Liver (tissue), 3 donors: ENCODE measurements at regions not wholly inside any gene's neighbourhood (a gene's known extent, or its start where the extent isn't known, plus 50 kb on each side); places are given as distances from the start of the nearest gene placed in this dataset.

Experiments
- ATF3 ChIP-seq: IDR thresholded peaks from 2 replicates; pipeline ENCODE4 v1.6.1; 2016; ENCODE audit warnings: antibody characterized with exemption
- EGR1 ChIP-seq, 2 donors: IDR thresholded peaks; 2 replicates each; pipeline ENCODE4 v1.6.1; 2016 to 2018; ENCODE audit warnings: antibody characterized with exemption in 2 of 2, low read depth in 2 of 2
- GABPA ChIP-seq, 2 donors: IDR thresholded peaks in 1 of 2; conservative IDR thresholded peaks in 1 of 2; 2 replicates each; pipeline ENCODE4 v1.6.1; 2016; ENCODE audit warnings: antibody characterized with exemption in 2 of 2, mild to moderate bottlenecking in 1 of 2, moderate library complexity in 1 of 2
- HNF4A ChIP-seq, 2 donors: conservative IDR thresholded peaks; 2 replicates each; pipeline ENCODE4 v1.6.1; 2016; ENCODE audit warnings: antibody characterized with exemption in 2 of 2, mild to moderate bottlenecking in 2 of 2
- HNF4G ChIP-seq: IDR thresholded peaks from 2 replicates; pipeline ENCODE4 v1.6.1; 2016; ENCODE audit warnings: antibody characterized with exemption
- JUND ChIP-seq, 2 donors: IDR thresholded peaks; 2 replicates each; pipeline ENCODE4 v1.6.1; 2016; ENCODE audit warnings: antibody characterized with exemption in 2 of 2
- RAD21 ChIP-seq, 2 donors: IDR thresholded peaks; 2 replicates each; pipeline ENCODE4 v1.6.1; 2016; ENCODE audit warnings: antibody characterized with exemption in 2 of 2, mild to moderate bottlenecking in 2 of 2
- REST ChIP-seq: IDR thresholded peaks from 2 replicates; pipeline ENCODE4 v1.6.1; 2016; ENCODE audit warnings: antibody characterized with exemption, mild to moderate bottlenecking
- SP1 ChIP-seq: IDR thresholded peaks from 2 replicates; pipeline ENCODE4 v1.6.1; 2018; ENCODE audit warnings: antibody characterized with exemption, mild to moderate bottlenecking
- YY1 ChIP-seq: IDR thresholded peaks from 2 replicates; pipeline ENCODE4 v1.6.1; 2016; ENCODE audit warnings: antibody characterized with exemption, mild to moderate bottlenecking
- TF ChIP-seq, protein P1 (sequence below): fragments of 150-350 bp; IDR thresholded peaks from 2 replicates; pipeline ENCODE4 v1.5.1; 2017; ENCODE audit warnings: improper control_type of control experiment, low read depth, low read length; ENCODE audit not compliant: missing input control
- TF ChIP-seq, protein P2 (sequence below): IDR thresholded peaks from 2 replicates; pipeline ENCODE4 v1.6.1; 2016; ENCODE audit warnings: antibody characterized with exemption
- donor health status: healthy.
- donor health status: healthy.

DNA sequence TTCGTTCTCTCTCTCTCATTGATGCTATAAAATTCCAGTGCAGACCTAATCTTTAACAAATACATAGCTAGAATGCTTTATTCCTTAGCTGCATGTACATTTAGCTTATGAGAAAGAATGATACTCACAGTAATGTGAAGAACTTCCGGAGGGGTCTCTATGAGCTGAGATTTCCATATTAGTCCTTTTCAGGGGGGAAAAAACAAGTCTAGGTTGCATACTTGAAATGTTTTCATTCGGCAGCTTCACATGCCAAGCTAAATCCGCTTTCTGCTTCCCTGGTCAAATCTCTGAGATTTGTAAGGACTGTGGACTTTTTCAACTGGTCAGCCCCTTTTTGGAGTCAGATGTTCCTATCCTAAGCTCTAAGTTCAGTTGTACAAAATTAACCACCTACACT is 111.5 kb upstream of the COL8A1 start:
- TF ChIP-seq, protein P1, sequence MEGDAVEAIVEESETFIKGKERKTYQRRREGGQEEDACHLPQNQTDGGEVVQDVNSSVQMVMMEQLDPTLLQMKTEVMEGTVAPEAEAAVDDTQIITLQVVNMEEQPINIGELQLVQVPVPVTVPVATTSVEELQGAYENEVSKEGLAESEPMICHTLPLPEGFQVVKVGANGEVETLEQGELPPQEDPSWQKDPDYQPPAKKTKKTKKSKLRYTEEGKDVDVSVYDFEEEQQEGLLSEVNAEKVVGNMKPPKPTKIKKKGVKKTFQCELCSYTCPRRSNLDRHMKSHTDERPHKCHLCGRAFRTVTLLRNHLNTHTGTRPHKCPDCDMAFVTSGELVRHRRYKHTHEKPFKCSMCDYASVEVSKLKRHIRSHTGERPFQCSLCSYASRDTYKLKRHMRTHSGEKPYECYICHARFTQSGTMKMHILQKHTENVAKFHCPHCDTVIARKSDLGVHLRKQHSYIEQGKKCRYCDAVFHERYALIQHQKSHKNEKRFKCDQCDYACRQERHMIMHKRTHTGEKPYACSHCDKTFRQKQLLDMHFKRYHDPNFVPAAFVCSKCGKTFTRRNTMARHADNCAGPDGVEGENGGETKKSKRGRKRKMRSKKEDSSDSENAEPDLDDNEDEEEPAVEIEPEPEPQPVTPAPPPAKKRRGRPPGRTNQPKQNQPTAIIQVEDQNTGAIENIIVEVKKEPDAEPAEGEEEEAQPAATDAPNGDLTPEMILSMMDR = no peak
- TF ChIP-seq, protein P2, sequence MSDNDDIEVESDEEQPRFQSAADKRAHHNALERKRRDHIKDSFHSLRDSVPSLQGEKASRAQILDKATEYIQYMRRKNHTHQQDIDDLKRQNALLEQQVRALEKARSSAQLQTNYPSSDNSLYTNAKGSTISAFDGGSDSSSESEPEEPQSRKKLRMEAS = no peak
- TF ChIP-seq EGR1 (IDR thresholded peaks at IDR 0.05; ENCODE audit: low read depth in 2 of 2) (no peak), REST (no peak), YY1 (no peak), GABPA (IDR thresholded peaks at IDR 0.05 in 1 of 2, conservative IDR thresholded peaks at IDR 0.05 in 1 of 2) (no peak), ATF3 (no peak), RAD21 (IDR thresholded peaks at IDR 0.05) (no peak), JUND (IDR thresholded peaks at IDR 0.05) (no peak), SP1 (no peak), HNF4G (no peak), HNF4A (conservative IDR thresholded peaks at IDR 0.05) (no peak)
